ENCODE measurements at regions not wholly inside any gene's neighbourhood (a gene's known extent, or its start where the extent isn't known, plus 50 kb on each side); places are given as distances from the start of the nearest gene placed in this dataset.
"Not testable (repeated sequence)": the region's sequence is repeated elsewhere in the genome, so short reads cannot be mapped to it uniquely, and the experiment has no call there.

DNA sequence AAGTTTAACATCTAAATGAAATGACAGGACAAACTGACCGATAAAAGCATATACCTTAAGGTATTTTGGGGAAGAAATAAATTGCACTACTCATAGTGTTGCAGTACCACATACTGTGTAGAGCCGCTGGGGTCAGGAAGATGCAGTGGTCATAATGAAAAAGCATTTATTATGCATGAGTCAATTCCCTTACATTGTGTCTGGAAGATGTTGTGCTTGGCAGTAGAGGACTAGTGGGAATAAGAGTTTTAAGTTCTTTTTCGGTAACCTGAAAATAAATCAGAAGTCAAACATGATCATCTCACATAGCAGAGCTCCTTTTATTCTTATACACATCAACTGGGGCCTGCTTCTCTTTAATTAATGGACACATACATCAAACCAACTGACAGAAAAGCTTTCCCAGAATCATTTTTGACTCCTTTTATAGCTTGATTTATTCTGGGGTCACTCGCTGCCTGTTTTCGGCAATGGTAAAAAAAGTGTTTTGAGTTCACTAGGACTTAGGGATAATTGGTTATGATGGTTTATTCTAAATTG, 262.5 kb upstream of the CHD1 start:
- Mint-ChIP-seq H3K27me3 (no peaks in the 10 kb centered on the region), H3K27ac (no peak overlapping the region), H3K4me3 (no peak overlapping the region), H3K4me1 (no peaks in the 10 kb centered on the region), H3K9me3 (peaks cover 0 to 2% of the 10 kb centered on the region in 2 donors)
- ATAC-seq (no peak), DNase-seq (no peak)

- Mint-ChIP-seq H3K27me3 (no peaks in the 10 kb centered on the region), H3K4me1 (no peaks in the 10 kb centered on the region), H3K27ac (no peak overlapping the region), H3K4me3 (no peak overlapping the region), H3K9me3 (no peaks in the 10 kb centered on the region)
- DNase-seq = no peak
- ATAC-seq = no peak
Measured at GRCh38 chr5:99187611-99188010, 258.8 kb upstream of the CHD1 start.

DNA sequence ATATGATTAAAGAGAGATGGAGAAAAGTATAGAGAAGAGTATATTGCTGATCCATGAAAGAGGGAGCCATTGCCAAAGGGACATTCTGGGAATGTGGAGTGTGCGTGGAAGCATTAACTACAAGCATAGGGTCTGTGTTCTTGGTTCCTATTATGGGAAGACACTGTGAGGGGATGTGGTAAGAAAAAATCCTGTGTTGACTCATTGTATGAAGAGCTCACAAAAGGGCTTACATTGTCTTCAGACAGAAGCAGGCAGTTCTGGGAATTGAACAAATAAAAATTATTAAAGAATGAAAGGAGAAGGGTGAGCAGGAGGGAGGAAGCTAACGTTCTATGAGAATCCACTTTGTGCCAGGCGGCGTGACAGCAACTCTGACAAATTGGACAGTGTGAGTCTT, 250.4 kb upstream of the CHD1 start:
- Mint-ChIP-seq H3K27ac (no peak overlapping the region), H3K4me1 (no peaks in the 10 kb centered on the region), H3K9me3 (no peaks in the 10 kb centered on the region), H3K27me3 (no peaks in the 10 kb centered on the region), H3K4me3 (no peak overlapping the region)
- DNase-seq (no peak), ATAC-seq (no peak)

- H3K4me1 Mint-ChIP-seq = no peaks in the 10 kb centered on the region
- no peak overlapping the region for H3K4me3 Mint-ChIP-seq
- no peaks in the 10 kb centered on the region for H3K9me3 Mint-ChIP-seq
- ATAC-seq (no peak), DNase-seq (no peak)
- H3K27me3 Mint-ChIP-seq = no peaks in the 10 kb centered on the region
- no peak overlapping the region for H3K27ac Mint-ChIP-seq
Measured at GRCh38 chr5:99177796-99178195, 249.0 kb upstream of the CHD1 start.

DNA sequence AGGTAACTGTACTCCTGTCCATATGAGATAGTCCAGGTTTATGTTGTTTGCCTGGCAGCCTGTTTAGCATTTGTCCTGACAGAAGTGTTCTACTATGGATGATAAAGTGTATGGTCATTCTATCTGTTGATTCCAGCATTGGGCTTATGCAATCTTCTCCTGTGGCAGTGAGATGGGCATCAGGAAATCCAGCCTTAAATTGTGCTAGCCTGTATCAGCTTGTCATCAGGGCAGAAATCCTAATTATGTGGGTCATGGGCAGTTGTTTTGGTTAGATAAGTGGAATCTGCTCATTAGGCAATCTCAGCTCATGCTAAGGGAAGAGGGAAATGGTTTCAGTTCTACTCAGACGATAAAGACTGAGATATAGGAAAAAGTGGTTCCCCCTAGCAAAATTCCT, 247.4 kb upstream of the CHD1 start:
- H3K9me3 Mint-ChIP-seq = no peaks in the 10 kb centered on the region
- H3K27ac Mint-ChIP-seq = no peak overlapping the region
- DNase-seq (no peak), ATAC-seq (no peak)
- H3K27me3 Mint-ChIP-seq = no peaks in the 10 kb centered on the region
- no peaks in the 10 kb centered on the region for H3K4me1 Mint-ChIP-seq
- H3K4me3 Mint-ChIP-seq = no peak overlapping the region

DNA sequence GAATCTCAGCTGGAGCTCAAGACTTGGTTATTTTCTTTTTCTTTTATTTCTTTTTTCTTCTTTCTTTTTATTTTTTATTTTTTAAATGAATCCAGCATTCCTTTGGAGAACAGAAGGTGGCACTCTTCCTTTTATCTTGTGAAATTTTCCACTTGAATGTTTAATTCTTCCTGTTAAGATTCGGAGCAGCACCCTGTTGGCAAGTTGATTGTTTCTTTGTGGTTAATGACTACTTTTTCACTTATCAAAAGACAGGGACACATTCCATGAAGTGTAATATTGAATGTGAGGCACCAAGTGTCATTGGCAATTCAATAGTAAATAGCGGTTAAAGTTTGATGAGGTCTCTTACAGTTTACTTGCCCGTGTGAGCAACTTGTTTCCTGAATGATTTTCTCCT, 240.5 kb upstream of the CHD1 start:
- no peak overlapping the region for H3K27ac Mint-ChIP-seq
- ATAC-seq (no peak), DNase-seq (no peak)
- H3K27me3 Mint-ChIP-seq = peaks cover 8% of the 10 kb centered on the region
- no peak overlapping the region for H3K4me3 Mint-ChIP-seq
- H3K4me1 Mint-ChIP-seq = no peaks in the 10 kb centered on the region
- peaks cover 0 to 5% of the 10 kb centered on the region in 2 donors for H3K9me3 Mint-ChIP-seq

DNA sequence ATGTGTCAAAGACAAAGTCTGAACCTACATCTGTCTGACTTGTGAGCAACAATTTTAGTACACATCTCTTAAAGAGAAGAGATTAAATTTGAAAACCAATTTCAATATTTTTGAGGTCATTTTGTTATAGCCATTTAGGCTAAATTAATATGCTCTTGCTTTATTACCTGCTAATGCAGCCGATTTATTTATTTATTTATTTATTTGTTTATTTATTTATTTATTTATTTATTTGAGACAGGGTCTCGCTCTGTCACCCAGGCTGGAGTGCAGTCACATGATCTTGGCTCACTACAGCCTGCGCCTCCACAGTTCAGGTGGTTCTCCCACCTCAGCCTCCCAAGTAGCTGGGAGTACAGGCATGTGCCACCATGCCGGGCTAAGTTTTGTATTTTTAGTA, 232.7 kb upstream of the CHD1 start:
- H3K4me3 Mint-ChIP-seq, H3K27me3 Mint-ChIP-seq, H3K4me1 Mint-ChIP-seq, DNase-seq, H3K27ac Mint-ChIP-seq, H3K9me3 Mint-ChIP-seq, ATAC-seq: not testable (repeated sequence)

DNA sequence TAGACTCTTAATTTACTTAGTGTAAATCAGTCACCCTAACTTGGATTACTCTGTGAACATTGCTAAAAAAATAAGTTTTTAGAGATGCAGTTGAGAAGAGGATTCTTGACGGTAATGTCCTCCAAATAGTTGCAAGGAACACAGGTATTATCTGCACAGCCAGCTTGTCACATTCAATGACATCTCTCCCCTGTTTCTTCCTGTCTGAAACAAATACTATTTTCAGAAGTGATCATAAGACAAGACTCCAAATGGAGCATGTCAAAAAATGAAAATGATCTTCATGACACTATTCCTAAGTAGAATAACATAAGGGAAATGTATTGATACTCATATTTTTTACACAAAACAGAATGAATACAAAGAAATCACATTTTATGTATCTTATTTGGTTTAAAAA, 227.9 kb upstream of the CHD1 start:
- Mint-ChIP-seq H3K4me3 (no peak overlapping the region), H3K9me3 (no peaks in the 10 kb centered on the region), H3K27ac (no peak overlapping the region), H3K4me1 (no peaks in the 10 kb centered on the region), H3K27me3 (no peaks in the 10 kb centered on the region)
- ATAC-seq (no peak), DNase-seq (no peak)

GRCh38 chr5:99143283-99143795, 214.5 kb upstream of the CHD1 start:
- H3K27ac Mint-ChIP-seq, H3K27me3 Mint-ChIP-seq, DNase-seq, H3K4me3 Mint-ChIP-seq, ATAC-seq, H3K4me1 Mint-ChIP-seq: not testable (repeated sequence)
- H3K9me3 Mint-ChIP-seq = peaks cover 11 to 27% of the 10 kb centered on the region in 2 donors

- no peak overlapping the region for H3K4me3 Mint-ChIP-seq
- no peak overlapping the region for H3K27ac Mint-ChIP-seq
- DNase-seq = no peak
- no peak for ATAC-seq
- H3K9me3 Mint-ChIP-seq = peaks cover 11 to 20% of the 10 kb centered on the region in 2 donors
- H3K4me1 Mint-ChIP-seq = no peaks in the 10 kb centered on the region
- no peaks in the 10 kb centered on the region for H3K27me3 Mint-ChIP-seq
Measured at GRCh38 chr5:99141534-99142128, 212.8 kb upstream of the CHD1 start.

DNA sequence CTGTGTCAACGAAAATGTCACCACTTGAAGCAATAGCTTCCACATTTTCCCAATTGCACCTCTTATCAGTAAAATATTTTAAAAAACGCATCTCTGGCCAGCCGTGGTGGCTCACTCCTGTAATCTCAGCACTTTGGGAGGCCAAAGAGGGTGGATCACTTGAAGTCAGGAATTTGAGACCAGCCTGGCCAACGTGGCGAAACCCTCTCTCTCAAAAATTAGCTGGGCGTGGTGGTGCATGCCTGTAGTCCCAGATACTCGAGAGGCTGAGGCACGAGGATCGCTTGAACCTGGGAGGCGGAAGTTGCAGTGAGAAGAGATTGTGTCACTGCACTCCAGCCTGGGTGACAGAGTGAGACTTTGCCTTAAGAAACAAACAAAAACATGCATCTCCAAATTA, 210.1 kb upstream of the CHD1 start:
- Mint-ChIP-seq H3K27me3 (no peaks in the 10 kb centered on the region), H3K9me3 (peaks cover 7 to 20% of the 10 kb centered on the region in 2 donors), H3K4me1 (no peaks in the 10 kb centered on the region), H3K4me3 (no peak overlapping the region), H3K27ac (no peak overlapping the region)
- no peak for ATAC-seq
- no peak for DNase-seq

DNA sequence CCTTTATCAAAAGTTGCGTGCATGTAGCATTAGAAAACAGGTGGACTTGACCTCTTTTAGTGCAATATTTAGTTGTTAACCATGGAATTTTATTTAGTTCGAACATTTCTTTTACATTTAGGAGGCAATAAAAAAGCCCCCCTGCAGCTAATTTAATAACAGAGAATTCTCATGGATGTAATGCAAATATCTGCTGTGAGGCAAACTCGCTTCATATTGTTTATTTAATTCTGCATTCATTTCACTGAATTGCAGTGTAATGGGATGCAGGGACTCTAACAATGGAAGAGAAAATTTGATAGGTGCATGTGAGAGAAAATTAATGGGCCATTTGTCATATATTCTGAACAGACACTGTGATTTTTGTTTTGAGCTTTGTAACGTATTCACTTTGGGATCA, 205.1 kb upstream of the CHD1 start:
- H3K27ac Mint-ChIP-seq = no peak overlapping the region
- DNase-seq (no peak), ATAC-seq (no peak)
- H3K4me1 Mint-ChIP-seq = no peaks in the 10 kb centered on the region
- no peaks in the 10 kb centered on the region for H3K9me3 Mint-ChIP-seq
- H3K27me3 Mint-ChIP-seq = no peaks in the 10 kb centered on the region
- no peak overlapping the region for H3K4me3 Mint-ChIP-seq

DNA sequence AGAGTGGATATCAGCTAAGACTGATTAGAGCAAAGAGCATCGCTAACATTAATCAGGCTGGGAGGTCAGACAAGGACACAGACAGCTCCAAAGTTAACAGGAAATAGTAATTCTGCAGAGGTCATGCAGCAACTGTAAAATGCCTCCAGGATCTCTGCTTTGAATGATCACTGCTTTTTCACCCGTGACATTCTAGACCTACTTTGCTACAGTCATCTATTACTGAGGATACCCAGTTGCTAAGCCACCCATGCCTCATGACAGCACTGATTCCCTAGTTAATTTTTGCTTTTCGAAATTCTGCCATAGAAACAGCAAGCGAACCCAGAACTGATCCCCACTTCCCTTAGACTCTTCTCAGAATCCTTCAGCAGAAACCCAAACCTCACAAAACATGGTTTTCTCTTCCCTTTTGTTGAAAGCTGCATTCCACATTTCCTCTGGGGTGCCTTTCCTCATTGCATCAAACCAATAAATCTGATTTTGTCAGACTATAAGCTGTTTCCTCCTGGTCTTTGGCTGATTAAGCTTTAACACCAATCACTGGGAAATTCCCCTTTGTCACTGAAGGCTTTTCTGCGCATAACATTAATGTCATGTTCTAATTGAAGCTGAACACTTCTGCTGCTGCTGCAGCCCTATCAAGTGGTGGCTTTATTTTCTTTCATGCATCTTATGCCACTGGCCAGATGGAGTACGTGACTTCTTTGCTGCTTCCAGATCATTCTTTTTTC, 201.1 kb upstream of the CHD1 start:
- Mint-ChIP-seq H3K27me3 (peaks cover 5% of the 10 kb centered on the region), H3K27ac (no peak overlapping the region), H3K4me3 (no peak overlapping the region), H3K9me3 (no peaks in the 10 kb centered on the region), H3K4me1 (no peaks in the 10 kb centered on the region)
- no peak for DNase-seq
- no peak for ATAC-seq

- DNase-seq = no peak
- Mint-ChIP-seq H3K4me1 (no peaks in the 10 kb centered on the region), H3K27ac (no peak overlapping the region), H3K4me3 (no peak overlapping the region), H3K27me3 (no peaks in the 10 kb centered on the region), H3K9me3 (no peaks in the 10 kb centered on the region)
- ATAC-seq = no peak
Measured at GRCh38 chr5:99122976-99123375, 194.2 kb upstream of the CHD1 start.

- no peaks in the 10 kb centered on the region for H3K4me1 Mint-ChIP-seq
- no peak overlapping the region for H3K4me3 Mint-ChIP-seq
- H3K9me3 Mint-ChIP-seq = no peaks in the 10 kb centered on the region
- DNase-seq = no peak
- H3K27me3 Mint-ChIP-seq = no peaks in the 10 kb centered on the region
- ATAC-seq = no peak
- H3K27ac Mint-ChIP-seq = no peak overlapping the region
Measured at GRCh38 chr5:99119326-99119725, 190.5 kb upstream of the CHD1 start.

GRCh38 chr5:99116526-99116925, 187.7 kb upstream of the CHD1 start:
- no peaks in the 10 kb centered on the region for H3K4me1 Mint-ChIP-seq
- H3K27me3 Mint-ChIP-seq = no peaks in the 10 kb centered on the region
- no peak for DNase-seq
- no peak overlapping the region for H3K4me3 Mint-ChIP-seq
- H3K27ac Mint-ChIP-seq = no peak overlapping the region
- H3K9me3 Mint-ChIP-seq = no peaks in the 10 kb centered on the region
- no peak for ATAC-seq

Measured in stimulated activated naive CD8-positive, alpha-beta T cell treated with anti-CD3 and anti-CD28 coated beads, Interleukin-15, amount 100 ng/mL, for 72 hours (primary cell).